Activated naive CD4-positive, alpha-beta T cell treated with anti-CD3 and anti-CD28 coated beads, Interleukin-2, amount 10 ng/mL, durations not matched to agents 7 days and 5 days (primary cell): ENCODE measurements at regions not wholly inside any gene's neighbourhood (a gene's known extent, or its start where the extent isn't known, plus 50 kb on each side); places are given as distances from the start of the nearest gene placed in this dataset.

Experiments
- CTCF ChIA-PET: fragments of 350-600 bp; sonication (Branson Sonifier 250); formaldehyde crosslinking; loops from one replicate; lab custom pipeline; 2021; ENCODE audit warnings: antibody characterized with exemption; lab: Charles Lee
- DNase-seq: peaks from one replicate; pipeline ENCODE4 v3.0.0-alpha.2; 2020
- H3K27ac Mint-ChIP-seq: one replicate; pipeline ENCODE4 v1.8.0; 2021; ENCODE audit warnings: mild to moderate bottlenecking, moderate library complexity, mixed read lengths
- H3K27me3 Mint-ChIP-seq: one replicate; pipeline ENCODE4 v1.8.0; 2021; ENCODE audit warnings: mild to moderate bottlenecking, mixed read lengths
- H3K36me3 Mint-ChIP-seq: one replicate; pipeline ENCODE4 v1.8.0; 2021; ENCODE audit warnings: mixed read lengths
- H3K4me1 Mint-ChIP-seq: one replicate; pipeline ENCODE4 v1.8.0; 2021; ENCODE audit warnings: mixed read lengths
- H3K4me3 Mint-ChIP-seq: one replicate; pipeline ENCODE4 v1.8.0; 2021; ENCODE audit warnings: mild to moderate bottlenecking, moderate library complexity, mixed read lengths
- H3K9me3 Mint-ChIP-seq: one replicate; pipeline ENCODE4 v1.8.0; 2021; ENCODE audit warnings: mixed read lengths

- no peaks in the 10 kb centered on the region for H3K36me3 Mint-ChIP-seq
- CTCF ChIA-PET: no interaction called here
- peaks cover 14% of the 10 kb centered on the region for H3K27me3 Mint-ChIP-seq
- no peaks in the 10 kb centered on the region for H3K4me1 Mint-ChIP-seq
- DNase-seq: no peak
- H3K9me3 Mint-ChIP-seq: no peaks in the 10 kb centered on the region
- H3K27ac Mint-ChIP-seq: no peak overlapping the region
- no peak overlapping the region for H3K4me3 Mint-ChIP-seq
Observed at GRCh38 chr3:10627884-10628572, 122.6 kb upstream of the ATP2B2 start.

GRCh38 chr3:10628891-10629670, 123.7 kb upstream of the ATP2B2 start:
- H3K27ac Mint-ChIP-seq: no peak overlapping the region
- no peaks in the 10 kb centered on the region for H3K9me3 Mint-ChIP-seq
- H3K4me1 Mint-ChIP-seq: no peaks in the 10 kb centered on the region
- no peaks in the 10 kb centered on the region for H3K36me3 Mint-ChIP-seq
- CTCF ChIA-PET: no interaction called here
- no peak overlapping the region for H3K4me3 Mint-ChIP-seq
- no peak for DNase-seq
- peaks cover 14% of the 10 kb centered on the region for H3K27me3 Mint-ChIP-seq

GRCh38 chr3:10629671-10630040, 124.3 kb upstream of the ATP2B2 start:
- H3K27ac Mint-ChIP-seq: no peak overlapping the region
- CTCF ChIA-PET: no interaction called here
- H3K9me3 Mint-ChIP-seq: no peaks in the 10 kb centered on the region

DNA sequence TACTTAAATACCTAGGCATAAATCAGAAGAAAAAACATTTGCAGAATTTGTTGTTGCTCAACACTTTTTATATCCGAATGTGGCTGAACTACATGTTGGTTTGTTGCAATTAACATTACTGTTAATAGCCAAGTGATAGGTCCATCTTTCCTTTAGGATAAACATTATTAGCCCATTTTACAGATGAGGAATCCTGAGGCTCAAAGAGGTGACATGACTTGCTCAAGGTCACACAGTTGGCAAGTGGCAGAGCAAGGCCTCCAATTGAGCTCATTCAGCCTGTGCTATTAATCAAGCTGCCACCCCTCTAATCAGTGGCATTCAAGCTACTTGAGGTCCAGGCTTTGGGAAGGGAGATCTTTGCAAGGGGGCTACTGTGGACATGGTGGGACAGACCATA, 125.8 kb upstream of the ATP2B2 start:
- Mint-ChIP-seq H3K9me3 (no peaks in the 10 kb centered on the region), H3K4me1 (no peaks in the 10 kb centered on the region), H3K27ac (no peak overlapping the region), H3K27me3 (peaks cover 19% of the 10 kb centered on the region), H3K4me3 (no peak overlapping the region), H3K36me3 (no peaks in the 10 kb centered on the region)
- DNase-seq: no peak
- CTCF ChIA-PET: no interaction called here

More at GRCh38 chr3:10629671-10630040, 124.3 kb upstream of the ATP2B2 start:
- Mint-ChIP-seq H3K36me3 (no peaks in the 10 kb centered on the region), H3K4me1 (no peaks in the 10 kb centered on the region), H3K27me3 (peaks cover 19% of the 10 kb centered on the region), H3K4me3 (no peak overlapping the region)
- DNase-seq: no peak

GRCh38 chr3:10632125-10632524, 126.7 kb upstream of the ATP2B2 start:
- Mint-ChIP-seq H3K9me3 (peaks cover 2% of the 10 kb centered on the region), H3K4me1 (no peaks in the 10 kb centered on the region), H3K36me3 (no peaks in the 10 kb centered on the region), H3K27ac (no peak overlapping the region), H3K4me3 (no peak overlapping the region), H3K27me3 (peaks cover 25% of the 10 kb centered on the region)
- CTCF ChIA-PET: no interaction called here
- no peak for DNase-seq

- Mint-ChIP-seq H3K4me1 (no peaks in the 10 kb centered on the region), H3K9me3 (peaks cover 7% of the 10 kb centered on the region), H3K4me3 (no peak overlapping the region), H3K36me3 (peaks cover 2% of the 10 kb centered on the region), H3K27me3 (peaks cover 25% of the 10 kb centered on the region), H3K27ac (no peak overlapping the region)
- DNase-seq: no peak
- CTCF ChIA-PET: no interaction called here
Observed at GRCh38 chr3:10632741-10633140, 127.4 kb upstream of the ATP2B2 start.

DNA sequence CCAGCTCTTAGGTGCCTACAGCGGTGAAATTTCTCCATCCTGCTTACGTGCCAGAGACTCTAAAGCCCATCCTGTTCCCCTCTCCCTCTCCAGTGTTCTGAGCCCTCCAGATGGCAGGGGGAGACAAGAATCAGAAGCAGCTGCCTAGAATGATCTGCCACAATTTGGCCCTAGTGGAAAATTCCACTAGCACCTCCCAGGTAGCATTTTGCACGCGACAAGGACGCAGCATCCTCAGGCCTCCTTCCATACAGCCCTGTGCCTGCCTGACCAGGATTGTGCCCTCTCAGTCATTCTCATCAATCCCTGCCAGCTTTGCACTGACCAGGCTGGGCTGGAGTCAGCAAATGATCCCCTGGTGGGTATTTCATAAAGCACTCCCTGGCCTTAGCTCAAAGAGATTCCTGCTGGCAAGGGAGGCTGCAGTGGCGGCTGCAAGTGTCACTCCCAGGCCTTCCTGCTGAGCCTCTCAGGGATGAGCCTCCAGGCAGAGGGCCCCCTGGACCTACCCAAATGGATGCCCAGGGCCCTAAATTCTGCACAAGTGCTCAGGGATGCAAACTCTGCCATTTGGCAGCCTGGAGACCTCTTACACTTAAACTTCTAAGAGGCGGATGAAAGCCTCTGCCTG, 130.2 kb upstream of the ATP2B2 start:
- Mint-ChIP-seq H3K36me3 (peaks cover 2% of the 10 kb centered on the region), H3K27me3 (peaks cover 36% of the 10 kb centered on the region), H3K4me3 (no peak overlapping the region), H3K27ac (no peak overlapping the region), H3K9me3 (peaks cover 7% of the 10 kb centered on the region), H3K4me1 (no peaks in the 10 kb centered on the region)
- CTCF ChIA-PET: no interaction called here
- DNase-seq: no peak

DNA sequence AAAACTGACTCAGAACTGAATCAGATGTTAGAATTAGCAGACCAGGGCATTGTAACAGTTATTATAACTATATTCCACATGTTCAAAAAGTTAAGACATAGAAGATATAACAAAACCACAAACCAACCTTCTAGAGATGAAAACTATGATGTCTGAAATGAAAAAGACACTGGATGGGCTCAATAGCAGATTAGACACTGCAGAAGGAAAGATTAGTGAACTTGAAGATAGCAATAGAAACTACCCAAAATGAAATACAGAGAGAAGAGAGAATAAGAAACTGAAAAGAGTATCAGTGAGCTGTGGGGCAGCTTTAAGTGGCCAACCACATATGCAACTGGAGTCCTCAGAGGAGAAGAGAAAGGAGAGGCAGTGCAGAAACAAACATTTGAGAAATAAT, 132.0 kb upstream of the ATP2B2 start:
- peaks cover 43% of the 10 kb centered on the region for H3K27me3 Mint-ChIP-seq
- no peak overlapping the region for H3K4me3 Mint-ChIP-seq

GRCh38 chr3:10638466-10638865, 133.1 kb upstream of the ATP2B2 start:
- no peak overlapping the region for H3K4me3 Mint-ChIP-seq
- no peak overlapping the region for H3K27ac Mint-ChIP-seq
- peaks cover 7% of the 10 kb centered on the region for H3K9me3 Mint-ChIP-seq
- CTCF ChIA-PET: no interaction called here
- H3K36me3 Mint-ChIP-seq: peaks cover 2% of the 10 kb centered on the region
- DNase-seq: no peak
- no peaks in the 10 kb centered on the region for H3K4me1 Mint-ChIP-seq
- H3K27me3 Mint-ChIP-seq: peaks cover 48% of the 10 kb centered on the region

More for the DNA sequence above, 132.0 kb upstream of the ATP2B2 start:
- CTCF ChIA-PET: no interaction called here
- Mint-ChIP-seq H3K9me3 (peaks cover 7% of the 10 kb centered on the region), H3K27ac (no peak overlapping the region), H3K4me1 (no peaks in the 10 kb centered on the region), H3K36me3 (peaks cover 2% of the 10 kb centered on the region)
- DNase-seq: no peak

- Mint-ChIP-seq H3K4me1 (no peaks in the 10 kb centered on the region), H3K27me3 (peaks cover 31% of the 10 kb centered on the region), H3K27ac (no peak overlapping the region), H3K4me3 (no peak overlapping the region), H3K9me3 (peaks cover 7% of the 10 kb centered on the region), H3K36me3 (peaks cover 2% of the 10 kb centered on the region)
- CTCF ChIA-PET: no interaction called here
- no peak for DNase-seq
Observed at GRCh38 chr3:10641760-10642159, 136.4 kb upstream of the ATP2B2 start.

- no peaks in the 10 kb centered on the region for H3K36me3 Mint-ChIP-seq
- peaks cover 31% of the 10 kb centered on the region for H3K27me3 Mint-ChIP-seq
- no peak overlapping the region for H3K4me3 Mint-ChIP-seq
Observed at GRCh38 chr3:10644189-10644588, 138.8 kb upstream of the ATP2B2 start.

GRCh38 chr3:10645800-10646199, 140.4 kb upstream of the ATP2B2 start:
- no peak for DNase-seq
- Mint-ChIP-seq H3K4me3 (no peak overlapping the region), H3K27me3 (peaks cover 19% of the 10 kb centered on the region), H3K9me3 (no peaks in the 10 kb centered on the region), H3K36me3 (no peaks in the 10 kb centered on the region), H3K27ac (no peak overlapping the region), H3K4me1 (no peaks in the 10 kb centered on the region)
- CTCF ChIA-PET: no interaction called here

More at GRCh38 chr3:10644189-10644588, 138.8 kb upstream of the ATP2B2 start:
- Mint-ChIP-seq H3K9me3 (no peaks in the 10 kb centered on the region), H3K4me1 (no peaks in the 10 kb centered on the region), H3K27ac (no peak overlapping the region)
- DNase-seq: no peak
- CTCF ChIA-PET: no interaction called here

DNA sequence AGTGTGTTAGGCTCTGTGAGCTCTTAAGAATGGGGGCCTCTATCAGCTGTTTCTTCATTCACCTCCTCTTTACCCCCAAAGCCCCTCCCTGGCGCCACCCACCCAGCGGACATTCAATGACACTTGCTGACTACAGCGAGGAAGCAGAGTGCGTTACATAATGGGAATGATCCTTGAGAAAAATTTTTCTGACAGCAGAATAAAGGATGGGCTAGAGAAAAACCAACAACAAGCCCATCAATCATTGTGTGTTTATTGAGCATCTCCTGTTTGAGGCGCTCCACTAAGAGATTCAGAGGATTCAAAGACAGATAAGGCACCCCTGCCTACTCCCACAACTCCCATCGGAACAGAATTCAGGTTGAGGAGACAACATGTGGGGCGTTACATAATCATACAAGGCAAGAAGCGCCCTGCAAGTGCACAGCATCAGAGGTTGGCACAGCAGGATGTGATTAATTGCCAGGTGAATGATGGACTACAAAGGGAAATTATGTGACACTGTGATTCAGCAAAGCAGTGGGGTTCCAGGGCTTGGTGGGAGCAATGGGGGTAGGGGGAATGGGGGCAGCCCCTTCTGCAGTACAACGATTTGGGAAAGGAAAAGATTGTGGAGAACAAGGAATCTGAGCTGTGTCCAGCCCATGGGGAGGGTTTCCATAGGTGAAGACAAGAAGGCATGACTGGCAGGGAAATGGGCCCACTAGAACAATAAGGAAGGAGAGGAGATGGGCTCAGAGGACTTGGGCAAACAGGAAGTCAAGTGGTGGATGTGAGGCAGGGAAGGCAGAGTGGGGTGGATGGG, 141.3 kb upstream of the ATP2B2 start:
- Mint-ChIP-seq H3K4me1 (no peaks in the 10 kb centered on the region), H3K27me3 (peaks cover 11% of the 10 kb centered on the region), H3K36me3 (no peaks in the 10 kb centered on the region), H3K4me3 (no peak overlapping the region), H3K27ac (no peak overlapping the region), H3K9me3 (no peaks in the 10 kb centered on the region)
- CTCF ChIA-PET: no interaction called here
- DNase-seq: no peak

- Mint-ChIP-seq H3K36me3 (no peaks in the 10 kb centered on the region), H3K9me3 (no peaks in the 10 kb centered on the region), H3K4me1 (no peaks in the 10 kb centered on the region), H3K27ac (no peak overlapping the region), H3K4me3 (no peak overlapping the region), H3K27me3 (peaks cover 8% of the 10 kb centered on the region)
- DNase-seq: no peak
- CTCF ChIA-PET: no interaction called here
Observed at GRCh38 chr3:10647376-10647775, 142.0 kb upstream of the ATP2B2 start.
